AG10803 (cell line): ENCODE measurements at regions not wholly inside any gene's neighbourhood (a gene's known extent, or its start where the extent isn't known, plus 50 kb on each side); places are given as distances from the start of the nearest gene placed in this dataset.

Source experiments
- DNase-seq: peaks from one replicate; pipeline ENCODE4 v3.0.0; 2010; ENCODE audit warnings: low read depth
- H3K4me3 ChIP-seq: 2 replicates; pipeline ENCODE4 v1.5.1; 2011; ENCODE audit warnings: mild to moderate bottlenecking, low read length, control low read depth
- CTCF ChIP-seq: conservative IDR thresholded peaks from 2 replicates; pipeline ENCODE4 v1.5.1; 2011; ENCODE audit warnings: mild to moderate bottlenecking, low read length, control low read depth, inconsistent platforms

- H3K4me3 ChIP-seq, result no peak overlapping the region
- DNase-seq, result no peak
- no peak for TF ChIP-seq CTCF
Measured at GRCh38 chr2:83561592-83561991, 897.5 kb downstream of the SUCLG1 start.

DNA sequence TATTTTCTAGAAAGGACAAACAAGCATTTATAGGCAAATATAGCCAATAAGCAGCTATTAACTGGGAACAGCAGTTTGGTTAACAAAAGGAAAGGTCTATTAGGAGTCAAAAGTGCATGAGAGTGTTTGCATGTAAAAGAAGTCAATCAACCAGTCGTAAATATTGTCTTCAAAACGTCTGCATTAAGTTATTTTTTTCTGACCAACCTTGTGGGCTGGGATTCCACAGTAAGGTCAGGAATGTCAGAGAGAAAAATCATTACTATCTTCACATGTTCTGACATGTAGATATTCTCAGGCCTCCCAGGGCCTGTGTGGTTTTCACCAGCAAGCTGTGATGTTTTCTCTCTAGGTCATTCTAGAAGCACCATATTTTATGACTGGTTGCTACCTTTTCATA, 922.5 kb downstream of the SUCLG1 start:
- peak; percentile 46 for DNase-seq
- TF ChIP-seq CTCF, result no peak
- no peak overlapping the region for H3K4me3 ChIP-seq

GRCh38 chr2:83534416-83534815, 924.7 kb downstream of the SUCLG1 start:
- no peak for DNase-seq
- no peak for TF ChIP-seq CTCF
- H3K4me3 ChIP-seq, result no peak overlapping the region

DNA sequence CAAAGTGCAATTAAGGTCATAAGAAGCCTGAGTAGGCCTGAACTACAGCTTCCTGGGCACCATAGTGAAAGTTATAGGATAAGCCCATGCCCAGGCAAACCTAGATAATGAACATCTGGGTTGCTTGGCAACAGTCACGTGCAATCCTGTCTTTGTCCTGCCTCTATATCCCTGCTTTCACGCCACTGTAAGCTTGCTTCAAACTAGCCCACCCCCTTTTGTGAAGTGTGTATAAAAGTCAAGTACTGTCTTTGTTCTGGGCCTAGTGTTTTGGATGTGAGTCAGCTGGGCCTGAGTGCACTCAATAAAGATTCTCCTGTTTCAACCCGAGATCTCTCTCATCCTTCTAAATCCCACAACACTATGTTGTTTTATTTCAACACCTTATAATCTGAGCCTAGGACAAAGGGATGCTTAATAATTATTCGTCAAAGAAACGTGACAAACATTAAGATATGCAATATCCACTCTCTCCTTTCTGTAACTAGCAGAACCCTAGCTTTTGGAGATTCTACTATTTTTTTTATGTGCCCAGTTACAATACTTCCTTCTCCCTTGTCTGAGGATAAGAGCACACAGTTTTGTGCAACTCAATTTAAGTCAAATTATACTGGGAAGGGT, 927.8 kb downstream of the SUCLG1 start:
- DNase-seq, result no peak
- no peak overlapping the region for H3K4me3 ChIP-seq
- TF ChIP-seq CTCF, result no peak

- DNase-seq, result no peak
- no peak overlapping the region for H3K4me3 ChIP-seq
- TF ChIP-seq CTCF, result no peak
Measured at GRCh38 chr2:83528767-83529166, 930.3 kb downstream of the SUCLG1 start.

DNA sequence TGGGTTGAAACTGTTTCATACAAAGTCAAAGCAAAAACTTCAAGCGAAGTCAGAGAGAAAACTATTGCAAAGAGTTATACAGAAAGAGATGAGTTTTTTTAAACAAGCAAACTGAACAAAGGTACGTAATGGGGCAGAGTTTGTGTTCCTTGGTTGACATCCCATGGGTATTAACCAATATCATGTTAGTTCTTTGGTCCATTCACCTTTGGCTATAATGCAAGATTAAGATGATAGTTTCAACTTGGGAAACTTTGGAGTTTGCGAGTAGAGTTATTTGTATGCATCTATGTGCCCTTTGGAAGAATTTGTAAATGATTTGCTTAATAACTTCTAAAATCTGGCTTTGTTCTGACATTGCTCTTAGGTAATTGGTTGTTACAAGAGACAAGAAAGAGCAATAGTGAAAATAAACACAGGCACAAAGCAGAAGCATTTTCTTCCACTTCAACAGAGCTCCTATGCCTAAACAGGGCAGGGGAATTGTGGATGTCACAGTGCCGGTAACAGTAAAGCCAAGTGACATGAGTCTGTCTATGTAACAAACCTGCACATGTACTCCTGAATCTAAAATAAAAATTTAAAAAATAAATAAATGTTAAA, 936.1 kb downstream of the SUCLG1 start:
- no peak for DNase-seq
- no peak for TF ChIP-seq CTCF
- no peak overlapping the region for H3K4me3 ChIP-seq

- DNase-seq, result no peak
- no peak for TF ChIP-seq CTCF
- H3K4me3 ChIP-seq, result no peak overlapping the region
Measured at GRCh38 chr2:83517727-83518368, 941.2 kb downstream of the SUCLG1 start.
